H1 (cell line): ENCODE measurements at regions not wholly inside any gene's neighbourhood (a gene's known extent, or its start where the extent isn't known, plus 50 kb on each side); places are given as distances from the start of the nearest gene placed in this dataset.

Experiments
- CTCF ChIA-PET: fragments of 300-600 bp; sonication (Branson Sonifier 250); formaldehyde crosslinking; loops from one replicate; lab custom pipeline; 2021; ENCODE audit not compliant: partially characterized antibody; lab: Charles Lee
- POLR2A ChIA-PET: fragments of 300-600 bp; sonication (Branson Sonifier 250); formaldehyde crosslinking; loops from one replicate; lab custom pipeline; 2021; ENCODE audit warnings: inconsistent platforms; ENCODE audit not compliant: partially characterized antibody; lab: Charles Lee
- DNase-seq, 2 experiments: peaks; one replicate each; pipeline versions ENCODE4 v3.0.0 to v3.0.0-alpha.2; 2010 to 2022; ENCODE audit warnings: low spot score in 2 of 2, low read depth in 1 of 2, mixed read lengths in 1 of 2
- FAIRE-seq: peaks from 2 replicates; lab custom pipeline; 2011; peaks lifted over from hg19 to GRCh38; lab: Jason Lieb, UNC
- H2AFZ ChIP-seq: 2 replicates; pipeline ENCODE4 v1.8.1; 2012; ENCODE audit warnings: low read length, inconsistent platforms
- H2AK5ac ChIP-seq: 2 replicates; pipeline ENCODE4 v1.6.1; 2013; ENCODE audit warnings: low read depth, low read length
- H2BK120ac ChIP-seq: replicated peaks from 2 replicates; pipeline ENCODE3; 2013; ENCODE audit warnings: low read depth, low read length, inconsistent platforms
- H2BK12ac ChIP-seq: 2 replicates; pipeline ENCODE4 v1.6.1; 2013; ENCODE audit warnings: low read depth, low read length
- H2BK15ac ChIP-seq: 2 replicates; pipeline ENCODE4 v1.6.1; 2013; ENCODE audit warnings: low read length
- H2BK20ac ChIP-seq: 2 replicates; pipeline ENCODE4 v1.6.1; 2013; ENCODE audit warnings: low read length
- H2BK5ac ChIP-seq: 2 replicates; pipeline ENCODE4 v1.6.1; 2013; ENCODE audit warnings: low read depth, low read length
- H3K14ac ChIP-seq: 2 replicates; pipeline ENCODE4 v1.6.1; 2013; ENCODE audit warnings: inconsistent platforms; ENCODE audit not compliant: insufficient read length
- H3K18ac ChIP-seq: 2 replicates; pipeline ENCODE4 v1.6.1; 2013; ENCODE audit warnings: low read length; ENCODE audit errors: extremely low read depth
- H3K23ac ChIP-seq: 2 replicates; pipeline ENCODE4 v1.6.1; 2013; ENCODE audit warnings: inconsistent platforms; ENCODE audit not compliant: insufficient read length
- H3K23me2 ChIP-seq: 2 replicates; pipeline ENCODE4 v1.6.1; 2013; ENCODE audit warnings: low read depth, low read length
- H3K27ac ChIP-seq: 2 replicates; pipeline ENCODE4 v1.6.1; 2011; ENCODE audit warnings: low read depth, low read length, inconsistent platforms
- H3K27me3 ChIP-seq, 4 experiments: replicated peaks in 1 of 4; 1 replicate in 1 of 4; 2 replicates in 3 of 4; pipeline versions ENCODE4 v1.6.1 to v1.8.1; 2011 to 2013; ENCODE audit warnings: low read length in 3 of 4, mild to moderate bottlenecking in 3 of 4, inconsistent platforms in 2 of 4, mixed read lengths in 2 of 4, moderate library complexity in 1 of 4; ENCODE audit not compliant: control insufficient read depth in 3 of 4, insufficient read depth in 3 of 4; ENCODE audit errors: extremely low read depth in 1 of 4
- H3K36me3 ChIP-seq, 4 experiments: 2 replicates each; pipeline versions ENCODE4 v1.6.1 to v1.8.1; 2011 to 2013; ENCODE audit warnings: mild to moderate bottlenecking in 4 of 4, low read length in 3 of 4, moderate library complexity in 2 of 4, control low read depth in 1 of 4, inconsistent platforms in 1 of 4; ENCODE audit not compliant: insufficient read depth in 4 of 4, control insufficient read depth in 2 of 4
- H3K4ac ChIP-seq: replicated peaks from 2 replicates; pipeline ENCODE3; 2013; ENCODE audit warnings: low read length, low read depth, mixed read lengths, inconsistent platforms; ENCODE audit not compliant: insufficient read length
- H3K4me1 ChIP-seq, 4 experiments: replicated peaks in 1 of 4; 1 replicate in 1 of 4; 2 replicates in 3 of 4; pipeline versions ENCODE4 v1.6.1 to v1.8.1; 2011 to 2013; ENCODE audit warnings: low read length in 3 of 4, inconsistent platforms in 2 of 4, mixed read lengths in 1 of 4; ENCODE audit not compliant: insufficient read depth in 4 of 4, control insufficient read depth in 3 of 4
- H3K4me2 ChIP-seq, 2 experiments: 2 replicates each; pipeline versions ENCODE4 v1.6.1 to v1.8.1; 2011 to 2013; ENCODE audit warnings: low read depth in 2 of 2, low read length in 2 of 2, control low read depth in 1 of 2, inconsistent platforms in 1 of 2, mild to moderate bottlenecking in 1 of 2; ENCODE audit not compliant: insufficient read depth in 1 of 2
- H3K4me3 ChIP-seq, 4 experiments: fragments of 200-600, 300-600 bp in 1 of 4; sonication (generic), shearing (Covaris generic), sonication (Bioruptor Twin) in 1 of 4; 2 replicates each; pipeline versions ENCODE4 v1.5.1 to v1.8.1; 2011 to 2016; ENCODE audit warnings: low read length in 4 of 4, low read depth in 3 of 4, control low read depth in 2 of 4, inconsistent platforms in 2 of 4, mild to moderate bottlenecking in 2 of 4, mixed read lengths in 1 of 4, moderate library complexity in 1 of 4; ENCODE audit not compliant: insufficient read depth in 2 of 4; ENCODE audit errors: extremely low read depth in 1 of 4
- H3K56ac ChIP-seq: replicated peaks from 2 replicates; pipeline ENCODE3; 2013; ENCODE audit warnings: low read depth, mild to moderate bottlenecking, mixed read lengths, low read length, inconsistent platforms; ENCODE audit not compliant: insufficient read length
- H3K79me1 ChIP-seq: 2 replicates; pipeline ENCODE4 v1.6.1; 2013; ENCODE audit warnings: low read depth, low read length, control low read depth
- H3K79me2 ChIP-seq, 2 experiments: 2 replicates each; pipeline versions ENCODE4 v1.6.1 to v1.8.1; 2012 to 2013; ENCODE audit warnings: low read length in 2 of 2, mild to moderate bottlenecking in 2 of 2, inconsistent platforms in 1 of 2; ENCODE audit not compliant: insufficient read depth in 2 of 2, control insufficient read depth in 1 of 2
- H3K9ac ChIP-seq, 4 experiments: replicated peaks in 1 of 4; 1 replicate in 1 of 4; 2 replicates in 3 of 4; pipeline versions ENCODE4 v1.6.1 to v1.8.1; 2011 to 2013; ENCODE audit warnings: low read depth in 3 of 4, low read length in 3 of 4, control low read depth in 2 of 4, mild to moderate bottlenecking in 2 of 4, moderate library complexity in 2 of 4, inconsistent platforms in 1 of 4; ENCODE audit errors: extremely low read depth in 1 of 4
- H3K9me3 ChIP-seq, 2 experiments: 2 replicates each; pipeline versions ENCODE4 v1.6.1 to v1.8.1; 2012 to 2013; ENCODE audit warnings: mild to moderate bottlenecking in 2 of 2, moderate library complexity in 2 of 2, control low read depth in 1 of 2, inconsistent platforms in 1 of 2, low read depth in 1 of 2, low read length in 1 of 2, mixed read lengths in 1 of 2; ENCODE audit not compliant: insufficient read depth in 2 of 2
- H4K20me1 ChIP-seq, 2 experiments: replicated peaks in 1 of 2; 2 replicates each; pipeline versions ENCODE3 to v1.8.1; 2011 to 2013; ENCODE audit warnings: inconsistent platforms in 2 of 2, low read length in 2 of 2, mild to moderate bottlenecking in 1 of 2; ENCODE audit not compliant: insufficient read depth in 2 of 2, control insufficient read depth in 1 of 2
- H4K5ac ChIP-seq: 2 replicates; pipeline ENCODE4 v1.6.1; 2013; ENCODE audit warnings: low read length, low read depth, mixed read lengths, inconsistent platforms; ENCODE audit not compliant: insufficient read length
- H4K8ac ChIP-seq: 2 replicates; pipeline ENCODE4 v1.8.0; 2013; ENCODE audit warnings: mild to moderate bottlenecking, moderate library complexity, low read length, inconsistent platforms; ENCODE audit not compliant: insufficient read depth; ENCODE audit errors: extremely low read depth
- H4K91ac ChIP-seq: replicated peaks from 2 replicates; pipeline ENCODE3; 2013; ENCODE audit warnings: low read length, mixed read lengths, inconsistent platforms; ENCODE audit not compliant: insufficient read length
- KDM1A ChIP-seq: fragments of 200-600, 300-600 bp; sonication (generic); IDR thresholded peaks from 2 replicates; pipeline ENCODE4 v1.7.1; 2016; ENCODE audit warnings: mild to moderate bottlenecking, low read length, borderline replicate concordance
- WGBS, 2 experiments: shearing (Covaris generic) in 1 of 2; methylation state at CpG; one replicate each; pipeline versions ENCODE4 v1.1.6 to v1.1.7; 2013 to 2015; ENCODE audit warnings: low lambda C conversion rate in 2 of 2, mixed read lengths in 2 of 2, inconsistent platforms in 1 of 2, low coverage in 1 of 2, missing lambda C conversion rate in 1 of 2; ENCODE audit not compliant: insufficient replicate concordance in 2 of 2, insufficient coverage in 1 of 2, insufficient read length in 1 of 2; ENCODE audit errors: extremely low coverage in 1 of 2, missing lambda C conversion rate in 1 of 2; 5-methylcytosine and 5-hydroxymethylcytosine counted together

GRCh38 chr6:167526465-167527368 lies 201.8 kb downstream of the TTLL2 start:
- Histone ChIP-seq H2BK12ac (no peak overlapping the region), H3K23ac (no peak overlapping the region), H4K5ac (no peak overlapping the region), H3K4me1 (peaks cover 0 to 2% (median 0%) of the 10 kb centered on the region in 4 experiments; a peak in 2 of 7 replicates), H3K18ac (no peak overlapping the region), H2BK120ac (no peak overlapping the region), H3K9ac (no peak overlapping the region), H3K27ac (no peak overlapping the region), H3K9me3 (peaks cover 0 to 1% of the 10 kb centered on the region in 2 experiments; a peak in 1 of 4 replicates), H3K4ac (no peak overlapping the region), H3K23me2 (no peaks in the 10 kb centered on the region), H3K4me2 (no peak overlapping the region), H4K91ac (no peak overlapping the region), H3K79me1 (no peaks in the 10 kb centered on the region), H3K14ac (no peak overlapping the region), H3K4me3 (no peak overlapping the region), H3K27me3 (peaks cover 7 to 21% (median 18%) of the 10 kb centered on the region in 4 experiments), H4K8ac (no peak overlapping the region), H2BK15ac (no peak overlapping the region), H2BK5ac (no peak overlapping the region; the same call in 1 of the 2 replicates), H3K56ac (no peak overlapping the region), H4K20me1 (no peaks in the 10 kb centered on the region), H2AFZ (no peak overlapping the region), H2AK5ac (no peak overlapping the region), H2BK20ac (0 out of 2 replicates have a peak overlapping the region, but pooled peaks have one; percentile 55), H3K36me3 (no peaks in the 10 kb centered on the region), H3K79me2 (no peaks in the 10 kb centered on the region)
- 93% methylated on average over 23 of the region's 23 CpGs; no CpG with 5 or more reads in 1 of the 2 experiments for WGBS, 2 experiments
- DNase-seq (no peak), FAIRE-seq (no peak)
- ChIA-PET POLR2A (no interaction called here), CTCF (no interaction called here)
- no peak for TF ChIP-seq KDM1A
